Subcutaneous abdominal adipose tissue (tissue), 5 donors: ENCODE measurements at regions not wholly inside any gene's neighbourhood (a gene's known extent, or its start where the extent isn't known, plus 50 kb on each side); places are given as distances from the start of the nearest gene placed in this dataset.

Source experiments
- H3K27ac ChIP-seq: one replicate; pipeline ENCODE4 v1.7.0; 2013; ENCODE audit warnings: low read depth, mild to moderate bottlenecking, inconsistent platforms, low read length, moderate library complexity
- H3K27me3 ChIP-seq, 5 donors: one replicate each; pipeline ENCODE4 v1.7.0; 2013; ENCODE audit warnings: low read length in 5 of 5, inconsistent platforms in 1 of 5; ENCODE audit not compliant: control insufficient read depth in 5 of 5, insufficient read depth in 4 of 5
- H3K36me3 ChIP-seq, 5 donors: one replicate each; pipeline ENCODE4 v1.7.0; 2013; ENCODE audit warnings: low read length in 5 of 5; ENCODE audit not compliant: control insufficient read depth in 5 of 5, insufficient read depth in 5 of 5
- H3K4me1 ChIP-seq, 5 donors: one replicate each; pipeline ENCODE4 v1.7.0; 2013; ENCODE audit warnings: low read length in 5 of 5, mild to moderate bottlenecking in 3 of 5, moderate library complexity in 1 of 5; ENCODE audit not compliant: control insufficient read depth in 5 of 5, insufficient read depth in 5 of 5
- H3K4me3 ChIP-seq, 5 donors: one replicate each; pipeline ENCODE4 v1.7.0; 2013; ENCODE audit warnings: low read length in 5 of 5, low read depth in 1 of 5
- H3K9ac ChIP-seq, 5 donors: one replicate each; pipeline ENCODE4 v1.7.0; 2013; ENCODE audit warnings: low read length in 5 of 5, mild to moderate bottlenecking in 4 of 5, moderate library complexity in 3 of 5
- H3K9me3 ChIP-seq, 5 donors: one replicate each; pipeline ENCODE4 v1.7.0; 2013; ENCODE audit warnings: low read length in 5 of 5; ENCODE audit not compliant: control insufficient read depth in 5 of 5
- donor health status: healthy.
- donor health status: healthy.
- donor health status: healthy.
- donor health status: healthy.
- donor health status: healthy.

- Histone ChIP-seq H3K4me1 (no peaks in the 10 kb centered on the region), H3K9ac (no peak overlapping the region), H3K27ac (no peak overlapping the region), H3K4me3 (no peak overlapping the region), H3K9me3 (no peaks in the 10 kb centered on the region), H3K36me3 (no peaks in the 10 kb centered on the region), H3K27me3 (peaks cover 0 to 20% (median 5%) of the 10 kb centered on the region in 5 donors)
These were observed 320.7 kb downstream of the AJAP1 start for GRCh38 chr1:4974981-4975685.

- H3K27me3 ChIP-seq: peaks cover 0 to 11% (median 0%) of the 10 kb centered on the region in 5 donors
- H3K4me3 ChIP-seq: no peak overlapping the region
- no peaks in the 10 kb centered on the region for H3K4me1 ChIP-seq
- no peak overlapping the region for H3K27ac ChIP-seq
- H3K36me3 ChIP-seq: no peaks in the 10 kb centered on the region
- H3K9ac ChIP-seq: no peak overlapping the region
- no peaks in the 10 kb centered on the region for H3K9me3 ChIP-seq
These were observed 318.9 kb downstream of the AJAP1 start for GRCh38 chr1:4973341-4973740.

- Histone ChIP-seq H3K9me3 (no peaks in the 10 kb centered on the region), H3K4me3 (no peak overlapping the region), H3K27me3 (peaks cover 0 to 10% (median 0%) of the 10 kb centered on the region in 5 donors), H3K36me3 (no peaks in the 10 kb centered on the region), H3K4me1 (no peaks in the 10 kb centered on the region), H3K9ac (no peak overlapping the region), H3K27ac (no peak overlapping the region)
These were observed 318.4 kb downstream of the AJAP1 start for GRCh38 chr1:4972761-4973320.

- H3K4me3 ChIP-seq: no peak overlapping the region
- peaks cover 0 to 9% (median 0%) of the 10 kb centered on the region in 5 donors for H3K27me3 ChIP-seq
- no peak overlapping the region for H3K27ac ChIP-seq
- H3K9me3 ChIP-seq: no peaks in the 10 kb centered on the region
- no peaks in the 10 kb centered on the region for H3K4me1 ChIP-seq
- H3K9ac ChIP-seq: no peak overlapping the region
- H3K36me3 ChIP-seq: no peaks in the 10 kb centered on the region
These were observed 317.3 kb downstream of the AJAP1 start for GRCh38 chr1:4971666-4972065.

- no peak overlapping the region for H3K27ac ChIP-seq
- H3K27me3 ChIP-seq: peaks cover 0 to 8% (median 2%) of the 10 kb centered on the region in 5 donors
These were observed 316.1 kb downstream of the AJAP1 start for GRCh38 chr1:4970532-4970931.

GRCh38 chr1:4969556-4970129, 315.2 kb downstream of the AJAP1 start:
- peaks cover 0 to 11% (median 2%) of the 10 kb centered on the region in 5 donors for H3K27me3 ChIP-seq

More at GRCh38 chr1:4970532-4970931, 316.1 kb downstream of the AJAP1 start:
- Histone ChIP-seq H3K36me3 (no peaks in the 10 kb centered on the region), H3K4me1 (no peaks in the 10 kb centered on the region), H3K9ac (no peak overlapping the region), H3K4me3 (no peak overlapping the region), H3K9me3 (no peaks in the 10 kb centered on the region)

GRCh38 chr1:4965346-4966075, 311.1 kb downstream of the AJAP1 start:
- H3K9ac ChIP-seq: no peak overlapping the region
- H3K9me3 ChIP-seq: no peaks in the 10 kb centered on the region
- no peak overlapping the region for H3K27ac ChIP-seq
- no peak overlapping the region for H3K4me3 ChIP-seq
- H3K4me1 ChIP-seq: no peaks in the 10 kb centered on the region
- H3K27me3 ChIP-seq: peaks cover 0 to 13% (median 7%) of the 10 kb centered on the region in 5 donors
- no peaks in the 10 kb centered on the region for H3K36me3 ChIP-seq

More at GRCh38 chr1:4969556-4970129, 315.2 kb downstream of the AJAP1 start:
- no peaks in the 10 kb centered on the region for H3K4me1 ChIP-seq
- no peak overlapping the region for H3K4me3 ChIP-seq
- no peak overlapping the region for H3K27ac ChIP-seq
- H3K9ac ChIP-seq: no peak overlapping the region
- H3K36me3 ChIP-seq: no peaks in the 10 kb centered on the region
- H3K9me3 ChIP-seq: no peaks in the 10 kb centered on the region

GRCh38 chr1:4964634-4965345, 310.4 kb downstream of the AJAP1 start:
- Histone ChIP-seq H3K4me3 (no peak overlapping the region), H3K27ac (no peak overlapping the region), H3K27me3 (peaks cover 0 to 13% (median 7%) of the 10 kb centered on the region in 5 donors), H3K9ac (no peak overlapping the region), H3K4me1 (no peaks in the 10 kb centered on the region), H3K36me3 (no peaks in the 10 kb centered on the region), H3K9me3 (no peaks in the 10 kb centered on the region)

GRCh38 chr1:4963251-4963650, 308.8 kb downstream of the AJAP1 start:
- Histone ChIP-seq H3K27me3 (peaks cover 0 to 17% (median 7%) of the 10 kb centered on the region in 5 donors), H3K27ac (no peak overlapping the region), H3K4me3 (no peak overlapping the region), H3K4me1 (no peaks in the 10 kb centered on the region), H3K9ac (no peak overlapping the region), H3K36me3 (no peaks in the 10 kb centered on the region), H3K9me3 (no peaks in the 10 kb centered on the region)
